GM18858 (cell line): ENCODE measurements at regions not wholly inside any gene's neighbourhood (a gene's known extent, or its start where the extent isn't known, plus 50 kb on each side); places are given as distances from the start of the nearest gene placed in this dataset.
"Not testable (repeated sequence)": the region's sequence is repeated elsewhere in the genome, so short reads cannot be mapped to it uniquely, and the experiment has no call there.

ENCODE experiments used
- ATAC-seq: cut with Tn5 transposase; IDR thresholded peaks from one replicate; pipeline ENCODE4 v1.9.1; 2021; ENCODE audit not compliant: unreplicated experiment

GRCh38 chr1:221497046-221497445 lies 244.8 kb downstream of the DUSP10 start:
- no peak for ATAC-seq

- ATAC-seq: no peak
Observed at GRCh38 chr1:221503268-221503667, 238.6 kb downstream of the DUSP10 start.

GRCh38 chr1:221509575-221510355 lies 232.1 kb downstream of the DUSP10 start:
- no peak for ATAC-seq

GRCh38 chr1:221510793-221511503 lies 230.9 kb downstream of the DUSP10 start:
- ATAC-seq: no peak

GRCh38 chr1:221511797-221512196 lies 230.1 kb downstream of the DUSP10 start:
- ATAC-seq: no peak

- ATAC-seq: no peak
Observed at GRCh38 chr1:221514806-221515205, 227.1 kb downstream of the DUSP10 start.

- no peak for ATAC-seq
Observed at GRCh38 chr1:221515496-221515895, 226.4 kb downstream of the DUSP10 start.

- ATAC-seq: no peak
Observed at GRCh38 chr1:221517961-221518360, 223.9 kb downstream of the DUSP10 start.

GRCh38 chr1:221520250-221520649 lies 221.6 kb downstream of the DUSP10 start:
- no peak for ATAC-seq

GRCh38 chr1:221521686-221522085 lies 220.2 kb downstream of the DUSP10 start:
- ATAC-seq: no peak

GRCh38 chr1:221522529-221522940 lies 219.4 kb downstream of the DUSP10 start:
- no peak for ATAC-seq

GRCh38 chr1:221525749-221526148 lies 216.1 kb downstream of the DUSP10 start:
- no peak for ATAC-seq

- ATAC-seq: no peak
Observed at GRCh38 chr1:221527302-221527701, 214.6 kb downstream of the DUSP10 start.

GRCh38 chr1:221527886-221528624 lies 213.8 kb downstream of the DUSP10 start:
- no peak for ATAC-seq

GRCh38 chr1:221530159-221530558 lies 211.7 kb downstream of the DUSP10 start:
- not testable (repeated sequence) for ATAC-seq

- ATAC-seq: no peak
Observed at GRCh38 chr1:221530791-221531190, 211.1 kb downstream of the DUSP10 start.

GRCh38 chr1:221532071-221532773 lies 209.7 kb downstream of the DUSP10 start:
- ATAC-seq: no peak

GRCh38 chr1:221541296-221541695 lies 200.6 kb downstream of the DUSP10 start:
- ATAC-seq: no peak

- no peak for ATAC-seq
Observed at GRCh38 chr1:221543529-221544120, 198.3 kb downstream of the DUSP10 start.

- ATAC-seq: no peak
Observed at GRCh38 chr1:221548942-221549341, 192.9 kb downstream of the DUSP10 start.

GRCh38 chr1:221549815-221550214 lies 192.1 kb downstream of the DUSP10 start:
- ATAC-seq: no peak
